Heart left ventricle (tissue), 16 donors: ENCODE measurements at regions not wholly inside any gene's neighbourhood (a gene's known extent, or its start where the extent isn't known, plus 50 kb on each side); places are given as distances from the start of the nearest gene placed in this dataset.
A peak's percentile ranks its signal among the peaks of the same experiment; 100 is the strongest.

ENCODE experiments used
- ATAC-seq, 4 donors: fragments of 200-7000 bp; cut with Tn5 transposase; one replicate each; pipeline ENCODE4 v1.9.1; 2020 to 2022; ENCODE audit warnings: moderate library complexity in 4 of 4, mild to moderate bottlenecking in 3 of 4, moderate number of reproducible peaks in 1 of 4
- DNase-seq, 5 donors: peaks; one replicate each; pipeline ENCODE4 v3.0.0-alpha.2; 2020
- H3K27ac ChIP-seq, 12 donors: fragments of 200-600 bp; sonication (generic) in 4 of 12; one replicate each; pipeline versions ENCODE4 v1.5.0 to v1.8.0; 2016 to 2022; ENCODE audit warnings: mild to moderate bottlenecking in 2 of 12
- H3K27me3 ChIP-seq, 9 donors: fragments of 200-600 bp; sonication (generic) in 2 of 9; one replicate each; pipeline versions ENCODE4 v1.5.1 to v1.8.0; 2016 to 2022; ENCODE audit warnings: mild to moderate bottlenecking in 3 of 9
- H3K36me3 ChIP-seq, 9 donors: fragments of 200-600 bp; sonication (generic) in 2 of 9; one replicate each; pipeline versions ENCODE4 v1.5.0 to v1.8.0; 2018 to 2022; ENCODE audit warnings: mild to moderate bottlenecking in 2 of 9
- H3K4me1 ChIP-seq, 12 donors: fragments of 200-600 bp; sonication (generic) in 4 of 12; one replicate each; pipeline versions ENCODE4 v1.5.0 to v1.8.0; 2016 to 2022; ENCODE audit warnings: mild to moderate bottlenecking in 3 of 12
- H3K4me3 ChIP-seq, 12 donors: fragments of 200-600 bp; sonication (generic) in 4 of 12; one replicate each; pipeline versions ENCODE4 v1.5.0 to v1.8.0; 2017 to 2022; ENCODE audit warnings: mild to moderate bottlenecking in 9 of 12, moderate library complexity in 4 of 12
- H3K9me3 ChIP-seq, 12 donors: fragments of 200-600 bp; sonication (generic) in 4 of 12; one replicate each; pipeline versions ENCODE4 v1.5.0 to v1.8.0; 2016 to 2022; ENCODE audit warnings: mild to moderate bottlenecking in 1 of 12
- POLR2A ChIP-seq, 2 donors: fragments of 450-650 bp; IDR thresholded peaks; one replicate each; pipeline ENCODE4 v1.6.1; 2017; ENCODE audit warnings: antibody characterized with exemption in 2 of 2, mild to moderate bottlenecking in 2 of 2, moderate library complexity in 2 of 2
- WGBS, 4 donors: extraction: QIAGEN DNeasy Blood & Tissue Kit in 2 of 4; methylation state at CpG; one replicate each; pipeline versions ENCODE4 v1.1.5 to v1.1.7; 2013 to 2018; 5-methylcytosine and 5-hydroxymethylcytosine counted together
- intact Hi-C, 10 donors: fragments of 100-400 bp; cut with DNase I; formaldehyde crosslinking; loops; one replicate each; pipeline versions ENCODE4 v1.11.1 to v1.14.2; 2022
- TF ChIP-seq, protein P1 (sequence below), 12 donors: fragments of 200-600 bp; sonication (generic) in 4 of 12; IDR thresholded peaks; one replicate each; pipeline versions ENCODE4 v1.5.0 to v1.8.0; 2018 to 2022; ENCODE audit warnings: antibody characterized with exemption in 12 of 12, mild to moderate bottlenecking in 5 of 12
- donor health status: ischemic (EF 13 %, LVEDD 7.1; RV severe dilation, severe dysfunction).
- donor health status: healthy with polysubstance abuse.
- donor health status: DM: no; HTN: yes; CAD: no.
- donor health status: DM: no; HTN: no; CAD: no.
- donor health status: ischemic (EF 25% LVEDD 6.9; RV normal size, moderate dysfunction).
- donor health status: ischemic (EF 25% LVEDD 5.7; RV mildly dilated, moderate dysfunction).
- donor health status: healthy.
- donor health status: DM: yes; HTN: yes; CAD: no.
- donor health status: ischemic (EF 35%, LVEDD 5.7; RV mildly dilated, moderate dysfunction).
- donor health status: nonischemic (EF 11% LVEDD 7.7; RV severe dilation, severe dysfunction).
- donor health status: DM: yes; HTN: yes; CAD: no.
- donor health status: PGD.
- donor health status: ischemic (EF 29% LVEDD 5.4; RV normal size, mild dysfunction).
- donor health status: nonischemic (EF 23%, LVEDD 6.1; RV moderate dilation, normal function).

DNA sequence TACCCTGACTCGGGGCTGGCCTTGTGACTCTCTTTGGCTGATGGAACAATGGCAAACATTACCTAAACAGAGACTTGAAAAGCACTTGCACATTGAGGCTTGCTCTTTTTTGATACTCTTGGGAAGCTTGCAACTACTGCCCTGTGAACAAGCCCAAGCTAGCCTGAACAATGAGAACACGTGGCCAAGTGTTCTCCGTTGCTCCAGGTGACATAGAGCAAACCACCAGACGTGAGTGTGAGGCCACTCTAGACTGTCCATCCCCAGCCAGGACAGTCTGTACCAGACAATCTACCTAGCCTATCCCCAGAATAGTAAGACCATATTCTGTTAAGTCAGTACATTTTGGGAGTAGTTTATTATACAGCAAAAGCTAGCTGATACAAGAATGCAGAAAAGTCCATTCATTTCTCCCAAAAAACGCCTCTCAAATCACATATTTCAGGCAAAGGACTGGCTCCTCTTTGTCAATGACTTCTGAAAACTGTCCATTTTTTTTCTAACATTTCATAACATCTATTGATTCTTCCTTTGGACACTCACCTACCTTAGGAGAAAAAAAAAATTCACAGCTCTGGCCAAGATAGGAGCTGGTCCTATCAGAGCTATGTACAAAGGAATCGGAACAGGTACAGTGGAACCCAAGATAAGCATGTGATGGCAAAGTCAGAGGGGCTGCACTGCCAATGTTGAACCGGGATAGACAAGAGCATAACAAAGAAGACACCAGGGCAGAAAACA lies 142.1 kb upstream of the PKDCC start:
- Histone ChIP-seq H3K27ac (no peak overlapping the region), H3K36me3 (no peaks in the 10 kb centered on the region), H3K4me3 (no peak overlapping the region), H3K9me3 (no peaks in the 10 kb centered on the region), H3K27me3 (no peaks in the 10 kb centered on the region), H3K4me1 (peaks cover 0 to 5% (median 0%) of the 10 kb centered on the region in 12 donors)
- WGBS, 4 donors = 71 to 83% (median 78%) methylated on average over 6 to 7 of the region's 7 CpGs
- no peak for ATAC-seq
- no peak for TF ChIP-seq POLR2A (IDR thresholded peaks at IDR 0.05)
- TF ChIP-seq, protein P1, sequence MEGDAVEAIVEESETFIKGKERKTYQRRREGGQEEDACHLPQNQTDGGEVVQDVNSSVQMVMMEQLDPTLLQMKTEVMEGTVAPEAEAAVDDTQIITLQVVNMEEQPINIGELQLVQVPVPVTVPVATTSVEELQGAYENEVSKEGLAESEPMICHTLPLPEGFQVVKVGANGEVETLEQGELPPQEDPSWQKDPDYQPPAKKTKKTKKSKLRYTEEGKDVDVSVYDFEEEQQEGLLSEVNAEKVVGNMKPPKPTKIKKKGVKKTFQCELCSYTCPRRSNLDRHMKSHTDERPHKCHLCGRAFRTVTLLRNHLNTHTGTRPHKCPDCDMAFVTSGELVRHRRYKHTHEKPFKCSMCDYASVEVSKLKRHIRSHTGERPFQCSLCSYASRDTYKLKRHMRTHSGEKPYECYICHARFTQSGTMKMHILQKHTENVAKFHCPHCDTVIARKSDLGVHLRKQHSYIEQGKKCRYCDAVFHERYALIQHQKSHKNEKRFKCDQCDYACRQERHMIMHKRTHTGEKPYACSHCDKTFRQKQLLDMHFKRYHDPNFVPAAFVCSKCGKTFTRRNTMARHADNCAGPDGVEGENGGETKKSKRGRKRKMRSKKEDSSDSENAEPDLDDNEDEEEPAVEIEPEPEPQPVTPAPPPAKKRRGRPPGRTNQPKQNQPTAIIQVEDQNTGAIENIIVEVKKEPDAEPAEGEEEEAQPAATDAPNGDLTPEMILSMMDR (IDR thresholded peaks at IDR 0.05) = no peak
- DNase-seq = no peak
- intact Hi-C loops = no loop called here

DNA sequence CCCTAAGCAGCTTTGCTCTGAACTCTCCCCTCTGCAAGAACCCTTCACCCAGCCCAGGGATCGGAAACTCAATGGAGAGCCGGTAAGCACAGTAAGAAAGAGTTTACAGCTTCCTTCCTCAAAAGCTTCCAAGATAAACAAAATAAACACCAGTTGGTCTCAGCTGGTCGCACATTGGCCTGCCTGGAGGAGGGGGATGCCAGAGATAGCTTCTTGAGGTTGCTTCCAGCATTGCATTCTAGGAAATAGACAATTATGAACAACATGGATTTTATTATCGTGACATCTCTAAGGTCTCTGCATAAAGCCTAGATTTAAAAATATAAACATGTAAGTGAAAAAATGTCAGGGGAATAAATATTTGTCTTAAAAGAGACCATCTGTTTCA lies 141.5 kb upstream of the PKDCC start:
- no peak overlapping the region for H3K4me3 ChIP-seq
- peaks cover 0 to 5% (median 0%) of the 10 kb centered on the region in 12 donors for H3K4me1 ChIP-seq
- TF ChIP-seq, protein P1 (IDR thresholded peaks at IDR 0.05) = no peak
- no peak for TF ChIP-seq POLR2A (IDR thresholded peaks at IDR 0.05)
- intact Hi-C loops = no loop called here
- no peak for DNase-seq
- WGBS, 4 donors = 42 to 57% (median 51%) methylated on average over 4 of the region's 4 CpGs
- ATAC-seq = peak in 2 of 4 donors; percentile 30 to 66
- H3K27me3 ChIP-seq = no peaks in the 10 kb centered on the region
- H3K36me3 ChIP-seq = no peaks in the 10 kb centered on the region
- H3K9me3 ChIP-seq = no peaks in the 10 kb centered on the region
- H3K27ac ChIP-seq = no peak overlapping the region

DNA sequence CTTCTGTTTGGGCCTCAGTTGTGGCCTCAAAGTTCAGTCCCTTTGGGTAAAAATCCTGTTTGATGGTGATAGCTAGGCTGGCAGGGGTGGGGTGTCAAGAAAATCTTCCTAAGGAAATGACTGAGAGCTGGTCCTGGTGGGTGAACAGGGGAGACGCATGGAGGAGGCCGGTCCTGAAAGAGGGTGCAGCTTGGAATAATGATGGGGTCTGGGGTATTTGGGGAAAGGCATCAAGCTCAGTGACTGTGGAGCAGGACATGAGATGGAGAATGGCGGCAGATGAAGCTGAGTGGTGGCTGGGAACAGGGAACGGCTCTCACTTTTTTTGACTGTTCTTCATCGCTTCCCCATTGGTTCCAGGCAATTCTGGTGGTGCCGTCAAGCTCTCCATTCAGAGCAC lies 140.7 kb upstream of the PKDCC start:
- Histone ChIP-seq H3K4me3 (no peak overlapping the region), H3K36me3 (no peaks in the 10 kb centered on the region), H3K4me1 (peaks cover 0 to 7% (median 1%) of the 10 kb centered on the region in 12 donors), H3K27me3 (no peaks in the 10 kb centered on the region), H3K9me3 (no peaks in the 10 kb centered on the region), H3K27ac (no peak overlapping the region)
- intact Hi-C loops = no loop called here
- 94 to 99% (median 98%) methylated on average over 6 of the region's 6 CpGs for WGBS, 4 donors
- TF ChIP-seq, protein P1 (IDR thresholded peaks at IDR 0.05) = no peak
- ATAC-seq = no peak
- no peak for DNase-seq

DNA sequence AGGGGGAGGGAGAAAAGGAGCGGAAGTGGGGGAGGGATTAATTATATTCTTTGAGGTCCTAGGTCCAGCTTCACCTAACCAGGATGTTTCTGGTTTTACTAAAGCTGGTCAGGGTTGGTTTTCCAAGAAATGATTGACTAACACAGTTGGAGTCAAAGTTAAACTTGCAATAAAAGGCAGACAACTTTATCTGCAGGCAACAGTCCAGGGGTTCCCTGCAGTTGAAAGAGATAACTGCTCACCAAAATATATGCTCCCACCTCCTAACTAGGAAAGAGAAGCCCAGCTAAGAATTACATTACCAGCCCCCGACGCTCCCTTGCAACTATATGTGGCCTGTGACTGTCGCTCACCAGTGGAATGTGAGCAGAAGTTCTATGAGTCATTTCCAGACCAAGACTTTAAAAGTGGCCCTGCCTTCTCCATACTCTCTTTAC lies 140.0 kb upstream of the PKDCC start:
- no peaks in the 10 kb centered on the region for H3K36me3 ChIP-seq
- ATAC-seq = no peak

More for the DNA sequence above, 140.0 kb upstream of the PKDCC start:
- no peak for TF ChIP-seq POLR2A (IDR thresholded peaks at IDR 0.05)
- TF ChIP-seq, protein P1 (IDR thresholded peaks at IDR 0.05) = no peak
- H3K4me1 ChIP-seq = peaks cover 0 to 12% (median 4%) of the 10 kb centered on the region in 12 donors
- H3K4me3 ChIP-seq = no peak overlapping the region
- no peaks in the 10 kb centered on the region for H3K9me3 ChIP-seq
- intact Hi-C loops = no loop called here
- H3K27ac ChIP-seq = no peak overlapping the region
- DNase-seq = no peak
- no peaks in the 10 kb centered on the region for H3K27me3 ChIP-seq
- WGBS, 4 donors = 61 to 87% (median 76%) methylated on average over 4 of the region's 4 CpGs
